H9 (cell line): ENCODE measurements at regions not wholly inside any gene's neighbourhood (a gene's known extent, or its start where the extent isn't known, plus 50 kb on each side); places are given as distances from the start of the nearest gene placed in this dataset.

Experiments used
- DNase-seq: peaks from one replicate; pipeline ENCODE4 v3.0.0-alpha.2; 2017
- H2AFZ ChIP-seq: one replicate; pipeline ENCODE4 v1.6.1; 2013; ENCODE audit warnings: mild to moderate bottlenecking, low read length, control low read depth, moderate library complexity
- H2AK5ac ChIP-seq: 2 replicates; pipeline ENCODE4 v1.6.1; 2013; ENCODE audit warnings: low read length, control low read depth, mixed read lengths; ENCODE audit not compliant: insufficient read length
- H2BK120ac ChIP-seq: one replicate; pipeline ENCODE4 v1.6.1; 2013; ENCODE audit warnings: low read depth, mild to moderate bottlenecking, low read length, control low read depth, inconsistent platforms; ENCODE audit not compliant: poor library complexity, severe bottlenecking
- H2BK12ac ChIP-seq: 2 replicates; pipeline ENCODE4 v1.6.1; 2013; ENCODE audit warnings: low read length, control low read depth, mixed read lengths, low read depth; ENCODE audit not compliant: insufficient read length
- H2BK15ac ChIP-seq: 2 replicates; pipeline ENCODE4 v1.6.1; 2013; ENCODE audit warnings: low read depth, low read length, control low read depth
- H2BK20ac ChIP-seq: one replicate; pipeline ENCODE4 v1.6.1; 2013; ENCODE audit warnings: low read depth, mild to moderate bottlenecking, low read length, control low read depth, inconsistent platforms; ENCODE audit not compliant: poor library complexity, severe bottlenecking
- H2BK5ac ChIP-seq: 2 replicates; pipeline ENCODE4 v1.6.1; 2013; ENCODE audit warnings: low read length, control low read depth, mixed read lengths; ENCODE audit not compliant: insufficient read length
- H3K14ac ChIP-seq: 2 replicates; pipeline ENCODE4 v1.6.1; 2013; ENCODE audit warnings: low read length, control low read depth; ENCODE audit not compliant: insufficient read depth
- H3K18ac ChIP-seq: 2 replicates; pipeline ENCODE4 v1.6.1; 2013; ENCODE audit warnings: low read depth, mild to moderate bottlenecking, mixed read lengths, low read length, control low read depth; ENCODE audit not compliant: insufficient read length
- H3K23ac ChIP-seq: 2 replicates; pipeline ENCODE4 v1.6.1; 2013; ENCODE audit warnings: low read length, control low read depth, mixed read lengths, low read depth; ENCODE audit not compliant: insufficient read length
- H3K23me2 ChIP-seq: 2 replicates; pipeline ENCODE4 v1.6.1; 2013; ENCODE audit warnings: low read depth, mild to moderate bottlenecking, mixed read lengths, low read length, control low read depth; ENCODE audit not compliant: insufficient read length, poor library complexity, severe bottlenecking
- H3K27ac ChIP-seq: 2 replicates; pipeline ENCODE4 v1.5.1; 2013; ENCODE audit warnings: low read length, control low read depth, mixed read lengths, low read depth; ENCODE audit not compliant: insufficient read length
- H3K27me3 ChIP-seq: 2 replicates; pipeline ENCODE4 v1.6.1; 2013; ENCODE audit warnings: low read length, control low read depth, inconsistent platforms; ENCODE audit not compliant: insufficient read depth
- H3K4ac ChIP-seq: 2 replicates; pipeline ENCODE4 v1.6.1; 2013; ENCODE audit warnings: low read depth, mild to moderate bottlenecking, control low read depth, inconsistent platforms, low read length, moderate library complexity
- H3K4me1 ChIP-seq: 2 replicates; pipeline ENCODE4 v1.6.1; 2013; ENCODE audit warnings: low read length, control low read depth, inconsistent platforms; ENCODE audit not compliant: insufficient read depth
- H3K4me2 ChIP-seq: 2 replicates; pipeline ENCODE4 v1.6.1; 2013; ENCODE audit warnings: low read length, control low read depth, mixed read lengths; ENCODE audit not compliant: insufficient read length, insufficient read depth
- H3K56ac ChIP-seq: 2 replicates; pipeline ENCODE4 v1.6.1; 2013; ENCODE audit warnings: low read depth, mild to moderate bottlenecking, mixed read lengths, low read length, control low read depth; ENCODE audit not compliant: insufficient read length
- H3K79me1 ChIP-seq: 2 replicates; pipeline ENCODE4 v1.6.1; 2013; ENCODE audit warnings: low read depth, mild to moderate bottlenecking, moderate library complexity, low read length, control low read depth, inconsistent platforms; ENCODE audit not compliant: insufficient read depth, poor library complexity, severe bottlenecking
- H3K79me2 ChIP-seq: 2 replicates; pipeline ENCODE4 v1.6.1; 2013; ENCODE audit warnings: low read length, control low read depth, inconsistent platforms; ENCODE audit not compliant: insufficient read depth
- H3K9ac ChIP-seq: 2 replicates; pipeline ENCODE4 v1.6.1; 2013; ENCODE audit warnings: low read length, control low read depth, mixed read lengths; ENCODE audit not compliant: insufficient read length; ENCODE audit errors: extremely low read depth
- H3K9me3 ChIP-seq: one replicate; pipeline ENCODE4 v1.6.1; 2013; ENCODE audit warnings: low read depth, low read length, inconsistent platforms; ENCODE audit not compliant: control insufficient read depth
- H3T11ph ChIP-seq: one replicate; pipeline ENCODE4 v1.6.1; 2013; ENCODE audit warnings: mild to moderate bottlenecking, low read length, control low read depth, inconsistent platforms
- H4K20me1 ChIP-seq: one replicate; pipeline ENCODE4 v1.6.1; 2013; ENCODE audit not compliant: control insufficient read depth, insufficient read length, insufficient read depth
- H4K5ac ChIP-seq: 2 replicates; pipeline ENCODE4 v1.6.1; 2013; ENCODE audit warnings: low read depth, mild to moderate bottlenecking, mixed read lengths, low read length, control low read depth; ENCODE audit not compliant: insufficient read length
- H4K8ac ChIP-seq: replicated peaks from 2 replicates; pipeline ENCODE4 v1.6.1; 2013; ENCODE audit warnings: low read length, control low read depth, mixed read lengths, low read depth; ENCODE audit not compliant: insufficient read length
- H4K91ac ChIP-seq: 2 replicates; pipeline ENCODE4 v1.6.1; 2013; ENCODE audit warnings: low read depth, mild to moderate bottlenecking, moderate library complexity, mixed read lengths, low read length, control low read depth; ENCODE audit not compliant: insufficient read length
- H3K27ac Mint-ChIP-seq, 3 experiments: 2 replicates in 2 of 3; 3 replicates in 1 of 3; pipeline ENCODE4 v1.8.0; 2020 to 2021; ENCODE audit warnings: mixed read lengths in 3 of 3, mild to moderate bottlenecking in 1 of 3, moderate library complexity in 1 of 3
- H3K27me3 Mint-ChIP-seq: 2 replicates; pipeline ENCODE4 v1.8.0; 2021; ENCODE audit warnings: low read depth, mild to moderate bottlenecking, moderate library complexity, mixed read lengths
- H3K36me3 Mint-ChIP-seq, 3 experiments: 2 replicates in 2 of 3; 3 replicates in 1 of 3; pipeline ENCODE4 v1.8.0; 2020 to 2021; ENCODE audit warnings: low read depth in 3 of 3, mixed read lengths in 3 of 3; ENCODE audit not compliant: insufficient read depth in 1 of 3
- H3K4me1 Mint-ChIP-seq, 2 experiments: 2 replicates each; pipeline ENCODE4 v1.8.0; 2020; ENCODE audit warnings: mixed read lengths in 2 of 2
- H3K4me3 Mint-ChIP-seq, 2 experiments: 2 replicates in 1 of 2; 3 replicates in 1 of 2; pipeline ENCODE4 v1.8.0; 2020 to 2021; ENCODE audit warnings: mild to moderate bottlenecking in 2 of 2, mixed read lengths in 2 of 2, moderate library complexity in 1 of 2
- H3K9me3 Mint-ChIP-seq, 2 experiments: 2 replicates in 1 of 2; 3 replicates in 1 of 2; pipeline ENCODE4 v1.8.0; 2020; ENCODE audit warnings: mild to moderate bottlenecking in 2 of 2, mixed read lengths in 2 of 2, moderate library complexity in 1 of 2
- WGBS: extraction: QIAGEN DNeasy Blood & Tissue Kit; methylation state at CpG from one replicate; pipeline ENCODE4 v1.1.7; 2013; ENCODE audit warnings: missing lambda C conversion rate, low lambda C conversion rate, mixed read lengths; ENCODE audit not compliant: insufficient read length; ENCODE audit errors: extremely low coverage; 5-methylcytosine and 5-hydroxymethylcytosine counted together
- TF ChIP-seq, protein P1 (sequence below): fragments of 200-600 bp; sonication (generic); conservative IDR thresholded peaks from 3 replicates; pipeline ENCODE4 v1.8.0; 2021; ENCODE audit warnings: antibody characterized with exemption, mild to moderate bottlenecking

DNA sequence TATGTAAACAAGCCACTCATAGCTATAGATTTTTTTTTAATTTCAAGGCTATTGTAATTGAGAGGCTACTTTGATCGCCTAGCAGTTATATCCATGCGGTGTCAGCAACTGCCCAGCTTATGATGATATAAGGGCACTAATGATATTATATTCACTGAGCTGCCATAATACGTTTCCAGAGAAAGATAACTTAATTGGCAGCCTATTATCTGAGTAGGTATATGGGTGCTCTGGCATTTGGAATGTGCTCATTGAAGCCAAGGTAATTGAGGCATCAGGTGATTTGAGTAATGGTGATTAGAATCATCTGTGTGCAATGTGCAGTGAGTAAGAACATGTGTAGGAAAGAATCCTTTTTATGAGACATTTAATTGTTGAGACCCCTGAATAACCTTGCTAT, 490.0 kb downstream of the CENPC start:
- H3K56ac ChIP-seq = no peak overlapping the region
- H4K91ac ChIP-seq = no peak overlapping the region
- H3K23me2 ChIP-seq = no peaks in the 10 kb centered on the region
- H3K9ac ChIP-seq = no peak overlapping the region
- H2BK12ac ChIP-seq = no peak overlapping the region
- H3K27ac ChIP-seq = no peak overlapping the region
- H4K20me1 ChIP-seq = no peaks in the 10 kb centered on the region
- no peak overlapping the region for H3T11ph ChIP-seq
- H2BK120ac ChIP-seq = no peak overlapping the region
- TF ChIP-seq, protein P1, sequence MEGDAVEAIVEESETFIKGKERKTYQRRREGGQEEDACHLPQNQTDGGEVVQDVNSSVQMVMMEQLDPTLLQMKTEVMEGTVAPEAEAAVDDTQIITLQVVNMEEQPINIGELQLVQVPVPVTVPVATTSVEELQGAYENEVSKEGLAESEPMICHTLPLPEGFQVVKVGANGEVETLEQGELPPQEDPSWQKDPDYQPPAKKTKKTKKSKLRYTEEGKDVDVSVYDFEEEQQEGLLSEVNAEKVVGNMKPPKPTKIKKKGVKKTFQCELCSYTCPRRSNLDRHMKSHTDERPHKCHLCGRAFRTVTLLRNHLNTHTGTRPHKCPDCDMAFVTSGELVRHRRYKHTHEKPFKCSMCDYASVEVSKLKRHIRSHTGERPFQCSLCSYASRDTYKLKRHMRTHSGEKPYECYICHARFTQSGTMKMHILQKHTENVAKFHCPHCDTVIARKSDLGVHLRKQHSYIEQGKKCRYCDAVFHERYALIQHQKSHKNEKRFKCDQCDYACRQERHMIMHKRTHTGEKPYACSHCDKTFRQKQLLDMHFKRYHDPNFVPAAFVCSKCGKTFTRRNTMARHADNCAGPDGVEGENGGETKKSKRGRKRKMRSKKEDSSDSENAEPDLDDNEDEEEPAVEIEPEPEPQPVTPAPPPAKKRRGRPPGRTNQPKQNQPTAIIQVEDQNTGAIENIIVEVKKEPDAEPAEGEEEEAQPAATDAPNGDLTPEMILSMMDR = no peak
- Mint-ChIP-seq H3K4me1 (peaks cover 12 to 15% of the 10 kb centered on the region in 2 experiments), H3K27me3 (peaks cover 8% of the 10 kb centered on the region; the same call in 1 of the 2 replicates), H3K27ac (no peak overlapping the region), H3K9me3 (no peaks in the 10 kb centered on the region; a peak in 1 of 5 replicates), H3K4me3 (no peak overlapping the region), H3K36me3 (no peaks in the 10 kb centered on the region)
- H4K5ac ChIP-seq = no peak overlapping the region
- WGBS = no CpG with 5 or more reads among the region's 3 CpGs
- no peak overlapping the region for H2BK20ac ChIP-seq
- no peak overlapping the region for H2AFZ ChIP-seq
- no peak overlapping the region for H2BK5ac ChIP-seq
- no peak overlapping the region for H3K14ac ChIP-seq
- H2AK5ac ChIP-seq = no peak overlapping the region
- H3K79me2 ChIP-seq = no peaks in the 10 kb centered on the region
- H3K27me3 ChIP-seq = no peaks in the 10 kb centered on the region
- H4K8ac ChIP-seq = no peak overlapping the region
- H3K9me3 ChIP-seq = no peaks in the 10 kb centered on the region
- no peak overlapping the region for H3K23ac ChIP-seq
- no peak overlapping the region for H3K4me2 ChIP-seq
- H3K4ac ChIP-seq = no peak overlapping the region
- no peaks in the 10 kb centered on the region for H3K4me1 ChIP-seq
- H3K79me1 ChIP-seq = no peaks in the 10 kb centered on the region
- H3K18ac ChIP-seq = no peak overlapping the region
- H2BK15ac ChIP-seq = no peak overlapping the region
- no peak for DNase-seq
